GM21619 (cell line): ENCODE measurements at regions not wholly inside any gene's neighbourhood (a gene's known extent, or its start where the extent isn't known, plus 50 kb on each side); places are given as distances from the start of the nearest gene placed in this dataset.

Experiments
- ATAC-seq: cut with Tn5 transposase; IDR thresholded peaks from one replicate; pipeline ENCODE4 v1.9.1; 2021; ENCODE audit not compliant: unreplicated experiment

DNA sequence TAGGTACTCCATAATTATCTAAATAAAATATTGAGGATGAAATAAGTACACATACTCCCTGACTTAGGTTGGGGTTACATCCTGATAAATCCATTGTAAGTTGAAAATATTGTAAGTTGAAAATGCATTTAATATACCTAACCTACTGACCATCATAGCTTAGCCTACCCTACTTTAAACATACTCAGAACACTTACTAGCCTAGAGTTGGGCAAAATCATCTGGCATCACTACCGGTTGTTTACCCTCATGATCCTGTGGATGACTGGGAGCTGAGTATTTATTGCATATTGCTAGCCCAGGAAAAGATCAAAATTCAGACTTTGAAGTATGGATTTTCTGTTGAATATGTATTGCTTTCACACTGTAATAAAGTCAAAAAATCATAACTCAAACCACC lies 467.3 kb downstream of the C6orf118 start:
- ATAC-seq = no peak

DNA sequence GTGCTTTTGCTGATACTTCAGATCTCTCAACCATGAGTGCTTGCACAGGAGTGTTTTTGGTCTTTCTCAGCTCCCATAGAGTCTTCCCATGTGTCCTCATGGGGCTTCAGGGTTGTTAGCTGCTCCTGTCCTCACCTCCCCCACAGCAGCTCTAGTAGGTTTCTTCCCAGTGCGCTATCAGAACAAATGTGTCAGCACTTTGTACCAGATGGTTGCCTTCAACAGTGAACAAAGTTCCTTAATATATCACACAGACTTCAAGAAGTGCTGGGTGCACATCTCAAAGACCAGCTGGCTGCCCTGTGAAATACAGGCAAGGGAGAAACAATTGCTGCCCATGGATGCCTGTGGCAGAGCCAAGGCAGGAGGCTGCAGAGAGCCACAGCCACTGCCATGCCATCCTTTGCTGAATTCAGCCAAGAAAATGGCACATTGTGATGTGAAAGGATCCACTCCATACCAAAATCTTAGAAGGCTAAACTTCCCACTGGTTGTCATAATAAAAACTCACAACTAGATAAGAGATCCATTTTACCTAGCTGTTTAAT lies 471.3 kb downstream of the C6orf118 start:
- ATAC-seq = no peak

DNA sequence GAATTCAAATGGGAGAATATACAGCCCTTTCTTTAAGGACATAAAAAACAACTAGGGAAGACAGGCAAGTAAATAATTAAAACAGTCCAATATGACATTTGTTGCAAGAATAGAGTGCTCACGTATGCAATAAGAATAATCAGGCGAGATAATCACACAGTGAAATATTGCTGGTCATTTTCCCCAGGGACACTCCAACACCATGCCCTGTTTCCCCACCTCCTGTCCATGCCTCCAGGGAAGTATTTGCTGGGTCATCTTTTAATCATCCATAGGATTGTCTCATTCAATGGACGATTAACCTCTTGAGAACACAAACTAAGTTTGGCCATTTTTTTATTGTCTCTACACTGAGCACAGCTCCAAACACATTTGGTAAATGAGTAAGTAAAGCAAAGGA lies 472.9 kb downstream of the C6orf118 start:
- ATAC-seq = no peak

DNA sequence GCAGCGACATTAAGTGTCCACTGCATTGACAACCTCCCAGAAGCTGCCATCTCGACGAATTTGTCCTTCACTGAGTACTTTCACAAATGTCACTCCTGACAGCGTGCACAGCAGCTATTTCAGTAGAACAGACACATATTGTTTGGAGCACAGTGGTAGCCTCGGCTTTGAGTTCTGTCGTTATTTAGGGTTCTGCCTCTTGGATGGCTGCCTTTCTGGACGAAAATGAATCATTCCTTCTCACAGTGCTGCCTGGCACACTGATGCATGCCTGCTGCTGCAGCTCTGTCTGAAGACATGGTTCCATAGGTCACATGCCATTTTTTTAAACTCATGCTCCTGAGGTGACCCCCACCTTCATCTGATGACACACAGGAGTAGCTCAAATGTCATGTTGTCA lies 477.0 kb downstream of the C6orf118 start:
- no peak for ATAC-seq

DNA sequence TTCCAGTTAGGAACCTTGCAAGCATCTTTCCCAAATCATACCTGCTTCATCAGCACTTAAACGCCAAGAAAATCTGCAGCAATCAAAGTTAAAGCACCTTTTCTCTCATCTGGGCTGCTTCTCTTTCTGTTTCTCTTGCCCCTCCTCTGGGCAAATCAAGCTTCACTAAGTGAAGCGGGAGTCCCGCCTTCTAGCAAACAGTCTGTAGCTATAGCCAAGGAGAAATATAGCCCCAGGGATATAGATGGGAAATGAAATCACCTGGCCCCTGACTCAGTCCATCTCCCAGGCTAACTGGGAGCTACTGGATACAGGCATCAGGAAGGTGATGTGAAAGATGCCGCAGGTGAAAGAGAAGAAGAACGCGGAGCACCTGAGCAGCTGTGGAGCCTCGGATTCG lies 481.9 kb downstream of the C6orf118 start:
- ATAC-seq = no peak

DNA sequence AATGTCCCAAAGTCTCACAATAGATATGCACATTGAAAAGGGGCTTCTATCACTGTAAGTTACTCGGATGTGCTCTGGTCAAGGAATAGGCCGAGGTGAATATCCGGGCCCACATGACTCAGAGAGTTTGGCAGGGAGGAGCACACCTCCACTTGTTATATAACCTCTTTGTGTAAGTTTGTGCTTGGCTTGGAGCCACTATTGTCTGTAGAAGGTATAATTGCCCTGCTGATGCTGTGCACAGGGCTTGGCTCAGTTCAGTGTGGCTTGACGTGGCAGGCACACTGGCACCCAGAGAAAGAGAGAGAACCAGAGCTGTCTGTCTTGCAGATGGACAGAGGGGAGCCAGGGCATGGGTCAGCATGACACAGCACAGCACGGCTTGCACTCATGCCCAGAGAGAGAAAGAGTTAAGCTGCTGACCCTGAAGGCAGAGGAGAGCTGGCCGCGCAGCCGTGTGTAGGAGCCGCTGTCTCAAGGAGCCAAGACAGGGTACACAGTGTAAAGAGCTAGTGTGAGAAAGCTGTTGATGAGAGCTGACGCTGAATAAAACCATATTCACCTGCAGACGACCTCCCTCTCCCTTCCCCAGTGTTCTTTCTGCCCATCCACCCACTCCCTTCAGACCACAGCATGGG lies 482.5 kb downstream of the C6orf118 start:
- ATAC-seq = no peak

DNA sequence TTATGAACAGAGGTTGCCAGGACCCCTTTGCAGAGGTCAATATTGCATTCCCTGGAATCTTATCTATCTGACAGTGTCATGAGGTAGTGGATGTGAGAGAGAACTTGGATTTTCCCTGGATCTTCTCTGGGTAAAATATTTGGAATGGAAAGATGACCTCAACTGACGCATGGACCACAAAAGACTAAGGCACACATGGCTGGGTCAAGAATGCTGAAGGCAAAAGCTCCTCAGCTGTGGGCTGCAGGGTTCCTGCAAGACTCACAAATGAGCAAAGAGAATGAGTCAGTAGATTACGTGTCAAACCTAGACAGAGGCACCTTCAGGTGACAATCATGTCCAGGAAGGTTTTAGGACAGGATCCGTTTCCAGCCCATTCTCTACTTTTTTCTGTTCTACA lies 484.0 kb downstream of the C6orf118 start:
- no peak for ATAC-seq

DNA sequence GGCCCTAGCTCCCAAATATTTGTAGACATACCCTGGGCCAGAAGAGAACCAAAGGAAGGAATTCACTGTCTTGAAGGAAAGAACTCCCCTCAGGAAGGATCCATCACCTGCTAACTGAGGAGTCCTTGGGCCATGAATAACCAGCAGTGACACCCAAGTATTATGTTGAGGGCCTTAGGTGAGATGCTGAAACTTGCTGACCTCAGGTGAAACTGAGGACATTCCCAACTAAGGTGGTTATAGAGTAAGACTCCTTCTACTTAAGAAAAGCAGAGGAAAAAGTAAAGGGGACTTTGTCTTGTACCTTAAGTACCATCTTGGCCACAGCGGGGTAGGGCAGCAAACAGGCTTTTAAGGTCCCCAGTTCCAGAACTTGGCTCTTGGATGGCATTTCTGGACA lies 491.7 kb downstream of the C6orf118 start:
- ATAC-seq = no peak

DNA sequence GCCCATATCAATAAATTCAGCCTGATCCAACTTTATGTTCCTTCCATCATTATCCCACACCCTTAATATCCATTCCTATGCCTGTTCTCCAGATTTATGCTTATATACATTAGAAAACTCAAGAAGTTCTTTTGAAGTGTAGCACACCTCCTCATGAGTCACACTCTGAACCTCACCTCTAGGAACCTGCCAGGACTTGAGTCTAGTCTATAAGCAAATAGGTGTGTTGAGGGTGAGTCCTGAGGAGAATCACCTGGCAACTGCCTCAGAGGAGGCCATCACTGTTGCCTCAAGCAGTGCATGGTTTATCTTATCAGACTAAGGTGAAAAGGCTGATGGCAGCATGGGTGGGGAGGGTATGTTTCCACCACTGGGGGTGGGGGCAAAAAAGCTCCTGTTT lies 496.7 kb downstream of the C6orf118 start:
- ATAC-seq = no peak

DNA sequence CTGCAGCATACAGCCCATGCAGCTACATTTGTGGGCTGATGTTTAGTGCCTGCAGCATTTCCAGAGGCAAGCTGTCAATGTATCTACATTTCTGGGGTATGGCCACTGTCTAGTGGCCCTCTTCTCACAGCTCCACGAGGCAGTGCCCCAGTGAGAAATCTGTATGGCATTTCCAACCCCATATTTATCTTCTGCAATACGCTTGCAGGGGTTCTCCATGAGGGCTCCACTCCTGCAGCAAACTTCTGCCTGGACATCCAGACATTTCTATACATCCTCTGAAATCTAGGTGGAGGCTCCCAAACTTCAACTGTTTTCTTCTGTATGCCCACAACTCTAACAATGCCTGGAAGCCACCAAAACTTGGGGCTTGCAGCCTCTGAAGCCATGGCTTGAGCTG lies 502.3 kb downstream of the C6orf118 start:
- no peak for ATAC-seq

DNA sequence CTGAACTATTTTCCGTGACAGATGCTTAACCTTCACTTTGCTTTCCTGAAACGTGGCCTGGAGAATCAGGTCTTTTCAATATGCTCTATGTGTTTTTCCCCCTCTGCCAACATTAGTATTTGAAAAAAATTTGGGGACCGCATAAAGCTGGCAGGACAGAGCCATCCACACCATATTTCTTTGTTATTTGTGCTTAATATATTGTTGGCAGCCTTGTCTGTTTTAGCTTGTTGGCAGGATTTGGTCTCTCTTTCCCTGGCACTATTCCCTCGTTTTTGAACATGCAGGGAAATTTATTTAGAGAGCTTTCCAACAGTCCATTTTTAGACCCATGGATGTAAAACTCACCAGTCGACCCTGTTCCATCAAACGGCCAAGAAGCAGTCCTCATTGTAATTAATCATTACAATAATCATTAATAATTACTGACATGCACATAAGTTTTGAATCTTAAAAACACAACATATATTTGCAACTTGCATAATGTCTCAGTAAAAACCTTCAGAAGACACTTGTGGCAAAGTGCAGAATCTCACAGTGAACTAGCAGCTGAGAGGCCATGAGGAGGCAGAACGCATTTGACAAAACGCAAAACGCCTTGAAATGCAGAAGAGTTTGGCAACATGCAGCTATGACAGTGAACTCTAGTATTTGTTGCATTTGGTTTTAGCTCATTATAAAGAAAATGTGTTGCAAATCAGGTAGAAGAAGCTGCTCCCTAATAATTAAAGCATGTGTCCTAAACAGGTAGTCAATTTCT lies 514.2 kb downstream of the C6orf118 start:
- ATAC-seq = no peak

DNA sequence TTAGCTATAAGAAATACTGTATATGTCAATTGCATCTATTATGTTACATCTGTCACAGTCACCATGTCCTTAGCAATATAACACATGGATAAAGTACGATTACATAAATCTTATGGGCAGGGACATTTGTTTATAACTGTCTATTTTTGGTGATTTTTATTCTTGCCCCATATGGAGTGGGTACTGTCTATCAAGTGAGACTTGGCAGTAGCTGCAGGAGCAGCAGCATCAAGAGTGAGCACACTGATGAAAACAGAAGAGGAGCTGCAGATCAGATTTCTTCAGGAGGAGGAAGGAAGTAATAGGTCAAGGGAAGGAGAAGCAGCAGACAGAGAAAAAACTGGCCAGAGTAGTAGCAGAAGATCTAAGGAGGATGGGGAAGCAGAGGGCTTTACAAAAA lies 516.7 kb downstream of the C6orf118 start:
- ATAC-seq = no peak

DNA sequence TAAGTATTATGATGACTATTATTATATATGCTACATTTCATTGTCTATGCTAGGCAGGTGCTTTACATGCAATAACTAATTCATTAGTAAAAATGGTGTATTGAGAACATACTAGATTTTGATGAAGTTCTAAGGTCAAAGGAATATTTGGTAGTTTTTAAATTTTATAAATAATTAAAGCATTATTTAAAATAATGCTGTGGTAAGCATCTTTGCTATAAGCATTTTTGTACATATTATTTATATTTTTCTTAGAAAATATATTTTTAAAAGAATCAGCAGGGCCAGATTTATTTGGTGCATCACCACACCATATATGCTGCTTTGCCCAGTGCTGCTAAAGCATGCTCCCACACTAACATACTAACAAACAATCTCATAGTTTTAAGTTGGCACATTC lies 517.9 kb downstream of the C6orf118 start:
- no peak for ATAC-seq

DNA sequence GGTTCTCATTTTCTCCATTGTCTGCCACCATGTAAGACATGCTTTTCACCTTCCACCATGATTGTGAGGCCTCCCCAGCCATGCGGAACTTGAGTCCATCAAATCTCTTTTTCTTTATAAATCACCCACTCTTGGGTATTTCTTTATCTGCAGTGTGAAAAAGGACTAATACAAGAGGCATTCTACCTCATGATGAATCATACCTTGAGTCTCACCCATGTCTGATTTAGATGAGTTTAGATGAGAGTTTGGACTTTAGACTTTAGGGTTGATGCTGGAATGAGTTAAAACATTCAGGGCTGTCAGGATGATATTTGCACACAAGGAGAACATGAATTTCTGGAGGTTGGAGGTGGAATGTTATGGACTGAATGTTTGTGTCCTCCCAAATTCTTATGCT lies 545.6 kb downstream of the C6orf118 start:
- ATAC-seq = no peak

DNA sequence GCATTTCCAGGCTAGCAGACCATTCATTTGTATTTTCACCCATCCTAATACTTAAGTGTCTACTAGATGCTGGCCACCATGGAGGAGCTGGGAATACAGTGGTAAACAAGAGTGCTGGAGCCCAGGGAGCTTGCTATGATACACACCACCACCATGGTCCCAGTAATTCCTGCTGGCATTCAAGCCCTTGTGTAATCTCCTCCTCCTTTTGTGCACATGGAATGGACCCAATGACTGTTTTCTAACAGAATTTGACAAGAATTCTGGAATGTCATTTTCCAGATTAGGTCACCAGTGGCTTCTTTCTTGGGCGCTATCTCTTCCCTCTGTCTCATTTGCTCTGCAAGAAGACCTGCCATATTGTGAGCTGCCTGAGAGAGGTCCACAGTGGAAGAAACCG lies 552.0 kb downstream of the C6orf118 start:
- no peak for ATAC-seq

DNA sequence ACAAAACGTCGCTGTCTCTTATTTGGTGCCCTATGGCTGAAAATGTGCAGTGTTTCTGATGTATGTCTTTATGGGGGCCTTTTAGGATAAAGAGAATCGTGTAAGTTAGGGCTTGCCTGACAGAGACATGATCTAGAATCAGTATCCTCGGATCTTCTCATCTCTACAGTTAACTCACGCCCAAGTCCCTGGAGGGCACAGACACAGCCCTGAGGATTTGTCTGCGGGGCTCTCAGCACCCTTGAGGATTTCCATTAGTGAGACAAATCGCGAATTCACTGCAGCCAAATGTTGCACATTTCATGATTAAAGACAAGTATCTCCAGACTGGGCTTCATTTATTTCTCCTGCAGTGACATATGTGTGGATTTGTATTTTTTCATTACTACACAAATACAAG lies 552.7 kb downstream of the C6orf118 start:
- ATAC-seq = no peak

DNA sequence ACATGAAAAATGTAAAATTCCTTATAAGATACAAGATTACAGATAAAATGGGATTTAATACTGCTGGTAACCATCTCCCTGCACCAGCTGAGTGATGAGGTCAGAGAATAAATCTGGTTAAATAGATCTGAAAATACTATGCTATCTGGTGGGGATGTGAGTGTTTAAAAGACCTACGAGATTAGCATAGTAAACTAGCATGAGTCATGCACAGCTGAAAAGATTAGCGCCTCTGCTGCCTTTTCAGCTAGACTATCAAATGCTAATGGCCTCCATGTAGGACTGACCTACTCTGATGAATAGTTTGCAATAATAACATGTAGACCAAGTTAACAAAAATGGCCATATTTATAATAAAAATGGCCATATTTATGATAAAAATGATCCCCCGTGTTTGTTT lies 553.3 kb downstream of the C6orf118 start:
- no peak for ATAC-seq

DNA sequence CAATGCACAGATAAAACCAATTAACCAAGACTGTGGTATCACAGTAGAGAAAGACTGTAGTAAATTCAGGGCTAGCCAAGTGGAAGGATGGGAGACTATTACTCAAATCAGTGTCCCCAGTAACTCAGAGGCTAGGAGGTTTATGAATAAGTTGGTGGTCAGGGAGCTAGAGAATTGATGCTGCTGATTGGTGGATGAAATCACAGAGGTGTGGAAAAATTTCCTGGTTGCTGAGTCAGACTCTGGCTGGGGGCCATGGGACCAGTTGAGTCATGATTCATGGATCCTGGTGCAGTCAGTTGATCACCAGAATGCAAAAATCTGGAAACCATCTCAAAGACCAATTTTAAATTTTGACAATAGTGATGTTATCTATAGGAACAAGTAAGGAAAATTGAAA lies 555.9 kb downstream of the C6orf118 start:
- no peak for ATAC-seq

DNA sequence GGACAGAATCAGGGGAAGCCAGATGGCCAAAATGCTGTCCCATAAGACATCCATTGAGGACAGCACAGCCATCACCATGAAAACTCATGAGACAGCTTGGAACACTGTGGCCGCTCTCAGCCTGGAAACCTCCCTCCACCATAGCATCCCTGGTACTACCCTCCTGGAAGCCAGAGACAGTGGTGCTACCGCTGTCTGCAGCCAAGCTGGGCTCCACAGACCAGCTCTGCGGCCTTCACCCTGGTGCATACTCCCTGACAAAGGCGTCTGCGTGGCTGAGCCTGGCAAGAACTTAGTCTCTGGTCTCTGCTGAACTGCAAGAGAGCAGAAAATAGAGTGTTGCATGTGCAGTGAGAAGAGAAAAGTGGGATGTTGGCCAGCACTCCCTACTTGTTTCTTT lies 558.0 kb downstream of the C6orf118 start:
- ATAC-seq = no peak

DNA sequence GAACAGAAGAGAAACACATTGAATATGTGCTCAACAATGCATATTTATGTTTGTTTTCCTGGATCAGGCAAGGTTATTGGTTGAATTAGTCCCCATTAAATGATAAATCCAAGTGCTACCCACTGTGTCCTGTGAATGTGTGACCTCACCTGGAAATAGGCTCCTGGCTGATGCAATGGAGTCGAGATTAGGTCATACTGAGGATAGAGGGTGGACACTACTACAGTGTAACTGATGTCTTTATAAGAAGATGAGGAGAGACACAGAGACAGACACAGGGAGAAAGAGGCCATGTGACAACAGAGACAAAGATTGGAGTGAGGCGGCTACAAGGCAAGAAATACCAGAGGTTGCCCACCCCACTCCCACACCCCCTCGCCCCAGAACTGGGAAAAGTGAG lies 559.3 kb downstream of the C6orf118 start:
- no peak for ATAC-seq

DNA sequence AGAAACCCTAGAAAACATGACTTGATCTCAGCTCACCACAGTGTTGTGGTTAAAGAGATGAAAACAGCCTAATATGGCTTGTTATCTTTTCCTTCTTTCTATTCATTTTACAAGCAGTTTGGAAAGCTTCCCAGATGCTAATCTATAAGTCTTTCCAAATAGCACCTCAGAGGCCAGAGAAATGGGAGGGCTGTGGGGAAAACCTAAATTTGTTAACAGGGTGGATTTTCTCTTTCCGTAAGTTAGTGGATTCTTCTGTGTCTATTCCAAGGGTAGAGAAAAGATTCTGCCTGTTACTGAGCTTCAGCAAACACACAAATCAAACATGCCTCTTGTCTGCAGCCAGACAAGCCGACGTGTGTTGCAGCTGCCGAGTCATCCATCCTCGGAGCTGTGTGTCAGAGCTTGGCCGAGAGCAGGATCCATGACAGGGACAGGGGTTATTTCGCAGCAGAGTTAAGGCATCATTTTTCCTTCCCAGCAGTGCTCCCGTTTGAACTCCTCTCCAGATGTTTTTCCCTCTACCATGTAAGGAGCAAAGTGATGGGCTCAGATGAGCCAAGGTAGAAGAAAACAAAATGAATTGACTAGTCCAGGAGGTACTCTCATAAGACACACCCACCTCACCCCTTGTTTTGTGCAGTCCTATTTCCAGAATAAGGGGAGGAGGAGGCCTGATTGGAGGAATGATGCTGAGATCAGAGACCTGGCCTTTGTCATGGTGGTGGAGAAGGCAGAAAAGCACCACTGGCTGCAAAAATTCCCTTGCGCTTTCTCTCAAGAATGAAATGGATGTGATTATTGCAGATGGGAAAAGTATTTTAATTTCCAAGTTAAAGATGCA lies 560.0 kb downstream of the C6orf118 start:
- ATAC-seq = no peak

DNA sequence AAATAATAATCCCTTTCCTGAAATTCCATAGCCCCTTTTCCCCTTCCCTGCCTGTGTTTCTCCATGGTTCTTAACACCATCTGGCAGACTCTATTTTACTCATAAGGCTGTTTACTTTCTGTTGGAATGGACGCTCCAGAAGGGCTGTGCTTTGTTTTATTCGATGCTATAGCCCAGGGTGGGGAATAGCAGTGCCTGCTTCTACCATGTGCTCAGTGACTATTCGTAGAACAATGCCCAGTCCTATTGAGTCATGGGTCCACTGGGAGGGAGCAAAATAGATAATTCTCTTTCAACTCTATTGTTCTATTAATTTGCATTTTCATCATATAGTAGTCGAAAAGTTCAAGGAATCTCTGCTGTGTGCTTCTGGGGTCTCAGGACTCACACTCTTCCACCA lies 565.1 kb downstream of the C6orf118 start:
- ATAC-seq = no peak
